ENCODE measurements at regions not wholly inside any gene's neighbourhood (a gene's known extent, or its start where the extent isn't known, plus 50 kb on each side); places are given as distances from the start of the nearest gene placed in this dataset.

DNA sequence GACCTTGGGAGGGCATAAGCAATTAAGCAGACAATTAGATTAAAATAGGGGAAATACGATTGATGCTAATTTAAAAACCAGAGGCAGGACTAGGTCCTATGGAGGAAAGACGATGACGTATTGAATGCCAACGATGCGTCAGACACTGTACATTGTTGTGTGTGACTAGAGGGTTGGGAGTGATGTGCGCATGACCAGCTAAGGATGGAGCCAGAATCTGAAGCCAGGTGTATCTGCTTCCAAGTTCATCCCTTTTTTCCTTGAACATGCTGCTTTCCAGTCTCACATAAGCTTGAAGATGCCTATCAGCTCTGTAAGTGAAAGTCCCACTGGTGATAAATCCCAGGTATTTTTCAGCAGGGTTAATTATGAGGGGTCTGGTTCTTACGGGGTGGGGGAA lies 576.2 kb downstream of the MATN1 start:
- H3K4me1 ChIP-seq: no peaks in the 10 kb centered on the region
- TF ChIP-seq CTCF (IDR thresholded peaks at IDR 0.05 in 4 of 5, conservative IDR thresholded peaks at IDR 0.05 in 1 of 5) (no peak), POLR2A (IDR thresholded peaks at IDR 0.05) (no peak)
- no peak for ATAC-seq
- no peak overlapping the region for H3K4me3 ChIP-seq
- in situ Hi-C loops (cut with MboI; ENCODE audit: low sequenced_read_pairs in 4 of 4): no loop called here
- no peak for DNase-seq
- no peak overlapping the region for H3K27ac ChIP-seq
- peaks cover 0 to 5% (median 2%) of the 10 kb centered on the region in 3 donors for H3K27me3 ChIP-seq
- no peaks in the 10 kb centered on the region for H3K9me3 ChIP-seq
- no peaks in the 10 kb centered on the region for H3K36me3 ChIP-seq
- intact Hi-C loops (cut with DNase I; ENCODE audit: low total_unique reads): no loop called here

DNA sequence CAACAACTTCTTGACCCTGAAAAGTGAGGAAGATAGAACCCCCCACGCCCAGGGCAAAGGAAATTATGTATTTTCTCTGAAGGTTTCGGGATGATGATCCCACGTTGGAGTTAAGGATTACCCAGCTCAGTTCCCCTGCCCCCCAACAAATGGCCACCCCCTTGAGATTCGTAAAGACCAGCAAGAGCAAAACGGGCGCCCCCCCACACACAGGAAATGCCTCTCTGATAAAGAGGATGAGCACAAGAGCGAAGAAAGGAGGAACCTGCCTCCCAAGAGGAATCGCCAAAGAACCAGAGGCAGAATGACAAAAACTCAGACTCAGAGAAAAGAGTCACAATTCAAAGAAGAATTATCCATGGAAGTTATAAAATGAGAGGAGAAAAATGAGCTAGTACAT lies 576.9 kb downstream of the MATN1 start:
- no peak for DNase-seq
- in situ Hi-C loops (cut with MboI; ENCODE audit: low sequenced_read_pairs in 4 of 4) (no loop called here), intact Hi-C loops (cut with DNase I; ENCODE audit: low total_unique reads) (no loop called here)
- Histone ChIP-seq H3K4me1 (no peaks in the 10 kb centered on the region), H3K27me3 (peaks cover 0 to 5% (median 3%) of the 10 kb centered on the region in 3 donors), H3K4me3 (no peak overlapping the region), H3K9me3 (no peaks in the 10 kb centered on the region), H3K36me3 (no peaks in the 10 kb centered on the region), H3K27ac (no peak overlapping the region)
- TF ChIP-seq POLR2A (IDR thresholded peaks at IDR 0.05): no peak
- TF ChIP-seq CTCF (IDR thresholded peaks at IDR 0.05 in 4 of 5, conservative IDR thresholded peaks at IDR 0.05 in 1 of 5): no peak
- ATAC-seq: no peak

DNA sequence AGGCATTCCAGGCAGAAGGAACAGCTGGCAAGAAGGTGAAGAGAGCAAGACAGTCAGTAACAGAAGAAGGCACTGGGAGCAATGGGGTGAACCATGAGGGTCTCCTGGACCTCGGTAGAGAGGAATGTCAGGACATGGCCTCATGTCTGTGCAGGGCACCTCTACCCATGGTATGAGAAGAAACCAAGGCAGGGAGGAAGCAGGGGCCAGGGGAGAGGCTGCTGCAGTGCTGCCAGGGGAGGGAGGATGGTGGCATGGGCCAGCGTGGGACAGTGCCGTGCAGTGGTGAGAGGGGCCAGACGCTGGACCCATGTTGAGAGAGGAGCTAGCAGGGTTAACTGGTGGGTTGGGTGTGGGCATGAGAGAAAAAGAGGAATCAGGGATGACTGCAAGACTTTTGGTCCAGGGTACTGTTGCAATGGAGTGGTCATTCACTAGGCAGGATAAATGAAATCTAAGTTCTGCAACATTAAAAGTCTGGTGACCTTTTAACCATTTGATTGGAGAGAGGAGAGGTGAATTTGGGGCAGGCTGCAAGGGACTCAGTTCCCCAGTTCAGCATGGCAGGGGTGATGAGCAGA lies 577.6 kb downstream of the MATN1 start:
- Histone ChIP-seq H3K4me3 (no peak overlapping the region), H3K9me3 (no peaks in the 10 kb centered on the region), H3K27me3 (peaks cover 0 to 5% (median 3%) of the 10 kb centered on the region in 3 donors), H3K27ac (no peak overlapping the region), H3K4me1 (no peaks in the 10 kb centered on the region), H3K36me3 (no peaks in the 10 kb centered on the region)
- in situ Hi-C loops (cut with MboI; ENCODE audit: low sequenced_read_pairs in 4 of 4) (no loop called here), intact Hi-C loops (cut with DNase I; ENCODE audit: low total_unique reads) (no loop called here)
- no peak for TF ChIP-seq CTCF (IDR thresholded peaks at IDR 0.05 in 4 of 5, conservative IDR thresholded peaks at IDR 0.05 in 1 of 5)
- TF ChIP-seq POLR2A (IDR thresholded peaks at IDR 0.05): no peak
- no peak for ATAC-seq
- DNase-seq: no peak

- H3K9me3 ChIP-seq: no peaks in the 10 kb centered on the region
- no peak for ATAC-seq
- DNase-seq: no peak
- in situ Hi-C loops (cut with MboI; ENCODE audit: low sequenced_read_pairs in 4 of 4): no loop called here
- H3K27ac ChIP-seq: no peak overlapping the region
- H3K27me3 ChIP-seq: peaks cover 0 to 5% (median 3%) of the 10 kb centered on the region in 3 donors
- H3K36me3 ChIP-seq: no peaks in the 10 kb centered on the region
- H3K4me3 ChIP-seq: no peak overlapping the region
- intact Hi-C loops (cut with DNase I; ENCODE audit: low total_unique reads): no loop called here
- no peak for TF ChIP-seq POLR2A (IDR thresholded peaks at IDR 0.05)
- no peak for TF ChIP-seq CTCF (IDR thresholded peaks at IDR 0.05 in 4 of 5, conservative IDR thresholded peaks at IDR 0.05 in 1 of 5)
- no peaks in the 10 kb centered on the region for H3K4me1 ChIP-seq
Observed at GRCh38 chr1:30144831-30145230, 578.6 kb downstream of the MATN1 start.

DNA sequence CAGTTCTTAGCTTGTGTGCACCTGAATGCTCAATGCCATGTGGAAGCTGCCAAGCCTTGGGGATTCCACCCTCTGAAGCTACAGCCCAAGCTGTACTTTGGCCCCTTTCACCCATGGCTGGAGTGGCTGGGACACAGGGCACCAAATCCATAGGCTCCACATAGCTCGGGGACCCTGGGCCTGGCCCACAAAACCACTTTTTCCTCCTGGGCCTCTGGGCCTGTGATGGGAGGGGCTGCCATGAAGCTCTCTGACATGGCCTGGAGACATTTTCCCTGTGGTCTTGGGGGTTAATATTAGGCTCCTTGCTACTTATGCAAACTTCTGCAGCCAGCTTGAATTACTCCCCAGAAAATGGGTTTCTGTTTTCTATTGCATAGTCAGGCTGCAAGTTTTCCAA lies 579.9 kb downstream of the MATN1 start:
- Histone ChIP-seq H3K27me3 (peaks cover 0 to 5% (median 3%) of the 10 kb centered on the region in 3 donors), H3K4me3 (no peak overlapping the region), H3K4me1 (no peaks in the 10 kb centered on the region), H3K9me3 (no peaks in the 10 kb centered on the region), H3K27ac (no peak overlapping the region), H3K36me3 (no peaks in the 10 kb centered on the region)
- no peak for ATAC-seq
- intact Hi-C loops (cut with DNase I; ENCODE audit: low total_unique reads) (no loop called here), in situ Hi-C loops (cut with MboI; ENCODE audit: low sequenced_read_pairs in 4 of 4) (no loop called here)
- no peak for DNase-seq
- no peak for TF ChIP-seq POLR2A (IDR thresholded peaks at IDR 0.05)
- TF ChIP-seq CTCF (IDR thresholded peaks at IDR 0.05 in 4 of 5, conservative IDR thresholded peaks at IDR 0.05 in 1 of 5): no peak

Data from gastrocnemius medialis (tissue), 4 donors.